Glomerular endothelial cell (primary cell): ENCODE measurements at regions not wholly inside any gene's neighbourhood (a gene's known extent, or its start where the extent isn't known, plus 50 kb on each side); places are given as distances from the start of the nearest gene placed in this dataset.

Source experiments
- DNase-seq: peaks from one replicate; pipeline ENCODE4 v3.0.0-alpha.2; 2011; ENCODE audit warnings: low read depth, low spot score; ENCODE audit errors: extremely low read depth

DNA sequence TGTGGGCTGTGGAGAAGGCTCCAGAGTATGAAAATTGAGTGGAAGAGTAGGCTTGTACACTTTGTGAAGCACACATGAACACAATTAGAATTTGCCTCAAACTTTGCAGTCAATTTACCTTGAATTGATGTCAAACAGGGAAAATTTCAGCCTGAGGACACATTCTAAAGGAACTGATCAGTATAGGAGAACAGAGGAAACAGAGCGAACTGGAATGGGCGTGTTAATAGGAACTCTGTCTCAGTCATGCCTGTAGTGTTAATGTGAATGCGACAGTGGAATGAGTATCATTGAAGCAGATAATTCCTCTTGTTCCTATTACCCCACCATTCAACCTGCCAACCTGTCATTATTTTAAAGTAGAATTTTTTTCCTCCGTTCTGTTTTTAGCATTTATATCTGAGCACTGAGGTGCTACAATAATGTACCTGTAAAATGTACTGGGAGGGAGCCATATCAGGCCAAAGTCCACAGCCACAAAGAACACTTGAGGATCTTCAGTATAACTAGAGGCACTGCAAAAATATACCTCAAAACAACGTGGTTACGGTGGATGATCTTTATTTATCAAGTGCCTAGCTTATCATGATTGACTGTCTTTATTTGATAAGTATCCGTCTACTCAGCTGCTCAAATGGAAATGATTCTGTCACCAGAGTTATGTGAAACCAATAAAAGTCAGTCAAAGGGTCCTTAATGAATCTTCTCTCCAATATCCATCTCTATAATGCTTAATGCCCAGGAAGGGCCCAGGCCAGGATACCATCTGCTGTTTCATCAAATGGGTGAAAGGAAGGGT, 125.3 kb upstream of the STMND1 start:
- DNase-seq: no peak

DNA sequence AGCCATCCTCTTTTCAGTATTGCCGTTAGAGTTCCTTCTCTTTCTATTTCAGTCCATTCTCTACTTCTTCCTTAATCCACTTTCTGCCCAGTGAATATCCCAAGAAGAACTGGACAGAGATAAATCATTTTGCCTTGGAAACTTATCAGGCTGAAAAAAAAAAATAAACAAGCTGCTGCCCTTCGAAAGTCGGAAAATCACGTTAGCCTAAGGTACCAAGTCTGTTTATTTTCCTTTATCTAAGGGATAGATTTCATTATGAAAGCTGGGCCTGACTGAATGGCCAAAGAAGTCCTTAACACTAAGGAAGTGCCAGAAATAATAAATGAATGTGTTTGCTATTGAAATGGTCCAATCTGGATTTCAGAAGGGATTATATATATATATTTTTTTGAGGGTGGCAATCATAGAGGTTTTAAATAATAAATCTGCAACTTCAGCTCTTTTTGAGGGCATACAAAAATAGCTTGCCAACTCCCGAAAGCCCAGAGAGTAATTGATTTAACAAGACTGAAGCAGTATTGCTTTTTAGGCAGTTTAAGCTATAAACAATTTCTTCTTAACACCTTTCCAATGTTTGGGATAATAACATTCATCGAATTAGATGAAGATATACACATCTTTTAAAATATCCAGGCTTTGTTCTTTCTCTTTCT, 127.0 kb upstream of the STMND1 start:
- DNase-seq: no peak

DNA sequence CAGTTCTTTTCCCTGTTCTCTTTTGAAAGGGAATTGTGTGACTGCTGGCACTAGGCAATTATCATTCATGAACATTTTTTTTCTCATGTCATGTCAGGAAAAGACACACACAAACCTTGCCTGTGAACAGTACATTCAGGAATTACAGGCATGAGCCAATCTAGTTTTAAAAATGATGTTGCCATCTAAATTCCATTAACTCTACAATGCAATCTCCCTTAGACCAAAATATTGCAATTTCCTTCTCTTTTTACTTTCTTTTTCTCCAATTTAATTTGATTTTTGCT, 127.5 kb upstream of the STMND1 start:
- no peak for DNase-seq

DNA sequence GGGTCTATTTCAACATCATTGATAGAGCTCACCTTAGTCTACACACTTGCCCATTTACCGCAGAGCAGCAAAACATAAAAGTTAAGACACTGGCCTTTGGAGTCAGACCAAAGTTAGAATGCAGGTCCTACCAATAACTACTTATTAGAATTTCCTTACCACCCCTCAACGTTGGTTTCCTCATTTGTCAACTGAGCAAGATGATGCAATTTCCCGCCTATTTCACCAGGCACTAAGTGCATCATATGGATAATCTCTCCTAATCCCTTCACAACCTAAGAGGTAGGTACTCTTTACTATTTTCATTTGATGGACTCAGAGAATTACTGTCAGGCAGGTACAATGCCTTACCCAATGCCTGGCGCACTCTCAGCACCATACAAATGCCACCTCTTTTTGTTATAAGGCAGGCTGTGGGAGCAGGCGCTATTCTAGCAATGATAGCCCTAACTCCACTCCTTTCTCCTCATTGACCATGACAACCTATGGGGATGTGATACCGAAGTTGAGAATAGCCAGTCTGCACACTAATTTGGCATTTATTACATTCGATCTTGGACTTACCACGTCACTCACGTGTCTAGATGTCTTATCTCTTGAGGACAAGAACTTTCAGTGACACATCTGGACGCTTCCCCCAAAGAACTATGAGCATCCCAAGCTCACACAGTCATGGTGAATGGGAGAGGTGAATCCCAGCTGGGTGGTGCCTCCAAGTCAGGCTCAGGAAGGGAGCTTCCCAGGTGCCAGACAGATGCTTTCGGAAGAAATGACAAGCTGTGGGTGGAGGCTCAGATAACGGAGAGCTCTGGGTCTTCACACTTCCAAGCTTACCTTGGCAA, 128.1 kb upstream of the STMND1 start:
- no peak for DNase-seq

DNA sequence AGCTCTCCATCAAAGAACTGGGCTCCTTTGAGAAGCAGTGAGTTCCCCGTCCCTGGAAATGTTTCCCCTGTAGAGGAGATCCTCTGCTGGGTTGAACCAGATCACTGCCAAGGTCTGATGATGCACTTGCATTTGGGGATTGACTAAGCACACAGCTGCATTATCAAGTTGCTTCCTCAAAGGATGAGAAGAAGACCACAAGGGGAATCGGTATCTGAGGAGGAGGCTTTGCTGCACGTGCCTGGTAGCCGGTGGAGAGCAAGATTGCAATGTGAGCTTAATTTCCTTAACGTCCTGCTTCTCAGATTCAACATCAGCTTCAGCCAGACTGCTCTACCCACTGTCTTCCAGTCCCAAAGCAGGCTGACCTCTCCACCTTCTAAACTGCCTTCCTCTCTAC, 128.8 kb upstream of the STMND1 start:
- no peak for DNase-seq

DNA sequence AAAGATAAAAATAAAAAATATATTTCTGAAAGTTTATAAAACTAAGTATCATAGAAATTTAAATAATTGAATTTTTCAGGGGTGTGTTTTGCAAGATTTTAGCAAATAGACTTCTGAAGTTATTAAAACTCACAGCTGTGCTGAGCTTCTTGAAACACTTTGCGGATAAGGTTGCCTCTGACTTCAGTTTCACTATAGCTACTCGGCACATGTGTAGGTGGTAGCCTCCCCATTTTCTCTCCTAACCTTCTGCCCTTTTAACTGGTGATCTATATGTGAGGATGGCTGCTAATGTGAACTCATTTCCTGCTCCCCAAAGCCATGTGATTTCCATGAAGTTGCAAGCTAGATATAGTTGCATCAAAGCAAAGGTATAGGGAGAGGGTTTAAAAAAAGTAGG, 129.3 kb upstream of the STMND1 start:
- DNase-seq: no peak

DNA sequence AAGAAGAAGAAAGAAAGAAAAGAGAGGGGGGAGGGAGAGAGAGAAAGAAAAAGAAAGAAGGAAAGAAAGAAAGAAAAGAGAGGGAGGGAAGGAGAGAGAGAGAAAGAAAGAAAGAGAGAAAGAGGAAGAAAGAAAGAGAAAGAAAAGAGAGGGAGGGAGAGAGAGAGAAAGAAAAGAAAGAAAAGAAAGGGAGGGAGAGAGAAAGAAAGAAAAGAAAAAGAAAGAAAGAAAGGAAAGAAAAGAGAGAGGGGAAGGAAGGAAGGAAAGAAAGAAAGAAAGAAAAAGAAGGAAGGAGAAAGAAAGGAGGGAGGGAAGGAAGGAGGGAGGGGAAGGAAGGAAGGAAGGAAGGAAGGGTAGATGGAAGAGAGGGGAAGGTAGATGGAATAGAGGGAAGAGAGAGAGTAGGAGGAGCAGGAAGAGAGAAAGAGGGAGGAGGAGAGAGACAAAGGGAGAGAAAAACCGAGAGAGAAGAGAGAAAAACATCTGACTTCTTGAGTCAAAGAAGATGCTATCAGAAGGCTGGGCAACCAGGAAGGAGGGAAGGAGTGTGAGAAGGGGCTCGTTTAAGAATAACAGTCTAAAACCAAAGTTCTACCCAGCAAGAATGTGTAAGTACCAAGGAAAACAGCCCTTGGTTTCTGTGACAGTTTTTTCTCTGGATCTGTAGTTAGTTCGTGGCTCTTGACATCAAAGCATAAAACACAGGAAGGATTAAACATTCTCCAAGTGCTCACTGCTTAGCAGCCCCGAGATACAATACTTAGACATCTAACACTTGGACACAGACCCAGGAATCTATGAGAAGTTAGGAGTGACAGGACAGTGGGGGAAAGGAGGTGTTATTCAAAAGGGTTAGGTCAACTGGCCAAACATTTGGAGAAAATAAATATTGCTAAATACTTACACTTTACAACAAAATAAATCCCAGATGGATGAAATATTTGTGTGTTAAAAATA, 131.9 kb upstream of the STMND1 start:
- DNase-seq: no peak

DNA sequence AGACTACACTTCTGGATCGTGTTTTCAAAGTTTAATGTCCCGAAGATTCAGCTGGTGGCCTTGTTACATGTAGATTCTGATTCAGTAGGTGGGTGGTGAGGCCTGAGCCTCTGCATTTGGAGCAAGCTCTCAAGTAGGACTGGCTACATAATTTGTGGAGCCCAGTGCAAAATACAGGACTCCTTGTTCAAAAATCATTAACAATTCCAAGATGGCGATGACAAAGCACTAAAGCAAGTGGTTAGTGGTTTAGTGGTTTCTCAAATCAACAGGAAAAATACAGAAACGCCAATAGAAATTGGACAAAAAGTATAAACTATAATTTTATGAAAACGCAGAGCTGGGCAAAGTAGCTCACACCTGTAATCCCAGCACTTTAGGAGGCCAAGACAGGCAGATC, 133.7 kb upstream of the STMND1 start:
- DNase-seq: no peak

DNA sequence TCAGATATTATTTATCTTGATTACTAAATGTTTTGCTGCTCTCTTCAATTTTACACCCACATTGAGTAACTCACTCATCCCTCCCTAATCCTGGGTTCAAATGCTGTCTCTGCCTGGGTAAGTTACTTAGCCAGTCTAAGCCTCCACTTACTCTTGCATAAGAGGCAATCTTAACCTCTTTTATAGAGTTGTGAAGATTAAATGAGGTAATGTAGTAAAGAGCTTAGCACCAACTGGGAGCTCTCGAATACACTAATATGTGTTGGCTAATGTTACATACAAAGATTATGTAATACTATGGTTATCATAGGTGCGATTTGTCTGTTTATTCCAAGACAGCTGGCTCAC, 134.4 kb upstream of the STMND1 start:
- no peak for DNase-seq

DNA sequence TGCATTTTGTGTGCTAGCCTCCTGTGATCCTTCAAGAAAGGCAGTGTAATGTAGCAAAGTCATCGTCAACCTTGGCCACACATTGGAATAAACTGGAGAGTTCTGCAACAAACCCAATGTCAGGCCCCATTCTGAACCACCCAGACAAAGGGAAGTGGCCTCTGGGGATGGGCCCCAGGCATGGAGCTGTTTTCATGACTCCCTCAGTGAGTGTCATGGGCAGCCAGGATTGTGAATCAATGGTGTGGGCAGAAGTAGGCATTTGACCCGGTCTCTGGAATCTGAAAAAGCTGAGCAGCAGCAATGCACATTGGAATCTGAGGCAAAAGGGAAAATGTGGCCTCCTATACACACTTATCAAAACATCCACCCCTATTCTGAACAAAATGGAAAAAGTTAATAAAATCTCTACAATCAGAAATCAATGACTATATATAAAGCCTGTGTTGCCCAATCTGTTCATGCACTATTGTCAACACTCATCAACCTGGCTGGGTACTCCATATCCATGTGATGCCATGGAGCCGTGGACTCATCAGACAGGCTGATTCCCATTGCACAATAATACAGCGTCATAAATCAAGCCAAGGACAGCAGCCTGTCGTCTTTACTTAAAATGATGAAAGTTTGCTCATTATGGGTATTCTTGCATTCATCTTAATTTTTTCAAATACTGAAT, 134.9 kb upstream of the STMND1 start:
- DNase-seq: no peak

DNA sequence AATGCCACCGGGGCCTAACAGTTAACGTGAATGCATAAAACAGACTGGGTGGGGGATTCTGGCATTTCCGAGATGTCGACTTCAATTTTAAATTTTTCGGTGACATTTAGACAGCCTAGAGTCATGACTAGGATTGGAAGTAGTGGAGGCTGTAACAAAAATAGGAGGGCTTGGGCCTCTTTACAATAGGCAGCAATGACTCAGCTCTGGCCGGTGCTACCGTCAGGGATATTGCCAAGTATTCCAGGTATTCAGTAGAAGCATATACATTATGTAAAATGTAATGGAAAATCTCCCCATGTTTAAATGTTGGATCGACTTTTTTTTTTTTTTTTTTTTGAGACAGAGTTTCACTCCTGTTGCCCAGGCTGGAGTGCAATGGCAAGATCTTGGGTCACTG, 136.2 kb upstream of the STMND1 start:
- no peak for DNase-seq

DNA sequence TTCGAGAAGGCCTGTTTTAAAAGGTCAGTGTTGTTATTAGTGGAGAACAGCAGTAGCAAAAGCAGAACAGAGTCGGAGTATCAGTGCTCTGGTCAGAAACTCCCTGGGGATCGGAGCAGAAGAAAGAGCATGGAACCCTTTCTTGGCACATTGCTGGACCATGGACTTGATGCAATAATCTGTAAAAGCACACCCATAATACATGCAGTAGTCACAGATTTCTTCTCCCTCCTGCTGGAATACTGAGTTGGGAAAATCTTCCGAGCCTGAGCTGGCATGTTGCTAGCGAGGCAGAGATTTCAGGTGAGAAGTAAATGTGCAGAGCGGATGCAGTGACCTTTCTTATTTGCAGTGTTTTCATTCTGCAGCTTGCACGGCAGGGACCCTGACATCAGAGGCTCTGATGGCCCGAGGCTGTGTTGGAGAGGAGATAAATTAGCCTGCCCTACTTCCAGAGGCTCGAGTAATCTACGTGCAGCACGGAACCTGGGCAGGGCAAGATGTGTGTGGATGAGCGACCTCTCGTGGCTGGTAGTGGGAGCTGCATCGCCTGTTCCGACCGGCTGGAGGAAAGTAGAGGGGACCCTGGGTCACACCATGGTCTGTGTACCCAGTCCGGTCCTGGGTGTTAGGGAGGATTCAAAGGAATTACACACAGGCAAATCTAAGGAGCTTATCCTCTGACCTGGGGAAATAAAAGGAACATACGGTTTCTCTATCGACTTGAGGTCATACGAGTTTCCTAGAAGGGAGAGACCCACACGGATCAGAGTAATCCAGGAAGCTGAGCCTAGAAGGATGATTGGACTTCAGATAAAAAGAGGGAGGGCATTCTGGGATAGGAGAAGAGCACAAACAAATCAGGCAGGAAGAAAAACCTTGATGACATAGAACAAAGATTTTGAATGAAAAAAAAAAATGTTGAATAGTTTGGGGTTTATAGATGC, 137.0 kb upstream of the STMND1 start:
- DNase-seq: peak; percentile 12

DNA sequence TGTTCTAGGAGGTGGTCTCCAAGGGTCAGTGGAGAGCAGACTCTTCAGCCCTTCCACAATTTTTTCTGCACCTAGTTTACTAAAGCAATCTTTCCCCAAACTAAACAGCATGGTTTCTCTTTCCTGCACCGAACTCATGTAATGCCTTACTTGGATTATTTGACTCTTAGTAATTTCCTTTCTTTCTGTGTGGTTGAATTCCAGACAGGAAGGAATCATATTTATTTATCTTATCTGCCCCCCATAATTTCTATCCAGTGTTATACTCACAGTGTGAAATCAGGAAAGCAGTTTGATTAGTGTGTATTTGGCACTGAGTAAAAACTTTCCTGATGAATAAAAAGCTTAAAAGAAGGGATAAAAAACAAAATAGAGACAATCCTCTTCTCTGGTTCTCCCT, 140.3 kb upstream of the STMND1 start:
- DNase-seq: no peak

DNA sequence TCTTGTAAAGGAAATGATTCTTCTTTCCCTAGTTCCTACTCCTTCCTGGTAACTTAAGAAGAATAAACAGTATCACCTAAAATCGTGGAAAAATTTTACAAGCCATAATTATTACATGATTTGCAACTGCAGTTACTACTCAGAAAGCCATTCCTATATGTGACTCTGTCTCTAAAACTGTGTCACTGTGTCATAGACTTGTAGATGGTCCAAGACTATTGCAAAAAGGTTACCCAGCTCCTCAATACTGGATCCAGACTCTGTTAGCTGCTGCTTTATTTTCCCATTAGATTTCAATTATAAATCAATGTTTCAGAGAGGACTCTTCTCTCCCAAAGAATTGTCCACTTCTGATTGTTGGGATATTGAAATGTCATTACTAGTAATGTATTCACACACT, 142.1 kb upstream of the STMND1 start:
- DNase-seq: no peak

DNA sequence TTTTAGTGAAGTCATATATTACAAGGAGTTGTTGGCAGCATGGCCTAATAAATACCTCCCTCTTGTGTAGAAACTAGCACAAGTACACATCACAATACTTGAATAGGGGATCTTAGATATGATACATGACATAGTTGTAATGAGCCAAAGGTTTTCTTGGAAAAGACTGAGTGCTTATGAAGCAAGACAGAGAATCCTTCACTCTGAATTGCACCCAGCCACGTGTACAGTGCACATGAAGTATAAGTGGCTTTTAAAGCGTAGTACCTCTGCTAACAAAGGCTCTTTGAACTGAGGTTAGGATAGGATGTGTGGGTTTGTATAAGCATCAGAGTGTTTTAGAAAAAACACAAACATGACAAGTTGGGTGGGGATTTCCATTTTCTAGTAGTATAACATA, 145.5 kb upstream of the STMND1 start:
- DNase-seq: no peak

DNA sequence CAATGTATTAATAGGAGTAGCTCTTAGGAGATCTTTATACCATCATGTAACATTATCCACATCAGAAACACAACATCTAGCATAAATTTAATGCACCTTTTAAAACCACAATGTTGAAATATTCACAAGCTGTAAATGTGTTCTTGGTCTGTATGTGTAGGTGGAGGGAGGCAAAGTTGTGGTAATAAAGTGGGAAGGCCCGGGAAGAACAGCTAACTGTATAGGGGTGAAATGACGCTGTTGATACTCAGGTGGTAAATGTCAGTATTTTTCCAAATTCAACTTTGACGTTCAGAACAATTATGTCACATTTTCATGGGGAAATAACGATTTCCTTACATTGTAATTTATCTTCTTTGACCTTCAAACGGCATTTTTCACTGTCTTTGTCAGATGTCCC, 146.0 kb upstream of the STMND1 start:
- no peak for DNase-seq

DNA sequence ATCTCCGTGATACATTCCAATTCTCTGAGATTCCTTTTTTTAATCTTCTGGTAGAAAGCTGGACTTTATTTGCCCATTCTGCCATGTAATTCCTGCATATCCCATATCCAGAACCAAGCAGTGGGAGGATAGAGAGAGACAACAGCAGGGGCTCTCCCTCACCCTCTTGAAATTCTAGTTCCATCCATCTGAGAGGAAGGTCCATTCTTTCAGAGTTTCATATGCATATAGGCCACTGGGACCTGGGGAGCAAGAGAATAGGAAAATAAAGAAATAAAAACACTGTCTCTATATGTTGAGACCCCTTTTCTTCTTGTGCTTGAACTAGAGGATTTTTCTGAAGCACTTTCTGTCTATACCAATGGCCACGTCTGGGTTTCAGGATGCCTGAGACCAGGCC, 147.9 kb upstream of the STMND1 start:
- DNase-seq: no peak

DNA sequence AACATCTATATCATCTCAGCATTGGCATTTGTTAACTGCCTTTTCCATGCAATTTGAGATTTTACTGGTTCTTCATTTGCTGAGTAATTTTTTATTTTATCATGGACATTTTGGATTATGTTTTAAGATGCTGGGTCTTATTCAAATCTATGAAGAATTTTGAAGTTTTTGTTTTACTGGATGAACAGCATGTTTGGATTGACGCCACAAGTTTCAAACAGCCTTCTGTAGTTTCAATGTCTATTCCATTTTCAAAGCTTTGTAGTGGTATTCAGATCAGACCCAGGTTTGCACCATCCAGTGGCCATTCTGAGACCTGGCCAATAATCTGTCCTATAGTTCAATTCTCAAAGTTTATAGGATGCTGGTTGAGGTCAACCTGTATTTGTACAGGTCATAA, 148.4 kb upstream of the STMND1 start:
- no peak for DNase-seq

DNA sequence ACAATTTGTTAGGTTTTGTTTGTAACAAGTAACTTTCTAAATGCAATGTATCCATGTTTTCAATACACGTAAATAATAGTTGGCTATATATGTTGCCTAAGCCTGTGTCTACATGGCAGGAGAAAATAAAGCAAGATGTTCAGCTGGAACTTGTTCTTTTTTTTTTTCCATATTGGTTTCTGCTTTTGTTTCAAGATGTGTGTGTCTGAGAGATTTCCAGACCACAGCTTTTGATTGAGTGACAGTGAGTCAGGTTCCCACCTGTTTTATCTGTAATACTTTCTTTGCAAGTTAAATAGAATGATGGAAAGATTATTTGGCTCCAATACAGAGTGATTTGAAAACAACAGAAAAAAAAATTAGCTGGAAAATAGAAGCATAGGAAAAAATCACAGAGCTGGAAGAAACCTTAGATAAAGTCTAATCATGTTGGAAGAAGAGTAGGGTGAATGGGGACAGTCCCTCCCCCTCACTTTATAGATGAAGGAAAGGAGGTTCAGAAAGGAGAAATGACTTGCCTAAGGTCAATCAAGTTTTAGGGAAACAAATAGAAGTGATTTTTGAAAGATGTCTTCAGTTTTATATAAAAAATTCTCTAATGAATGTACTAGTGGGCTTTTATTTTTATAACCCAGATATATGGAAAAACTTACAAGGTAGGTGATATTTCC, 150.9 kb upstream of the STMND1 start:
- no peak for DNase-seq
